ENCODE measurements at regions not wholly inside any gene's neighbourhood (a gene's known extent, or its start where the extent isn't known, plus 50 kb on each side); places are given as distances from the start of the nearest gene placed in this dataset.

- CTCF ChIA-PET: no interaction called here
- Histone ChIP-seq H3K4me3 (ENCODE audit: low read depth, low read length) (no peak overlapping the region), H3K36me3 (ENCODE audit: control insufficient read depth in 2 of 2, insufficient read depth in 1 of 2, low read length in 2 of 2) (no peaks in the 10 kb centered on the region), H3K27ac (ENCODE audit: extremely low read depth, low read depth, low read length) (no peak overlapping the region), H3K9me3 (ENCODE audit: control insufficient read depth, insufficient read depth, low read depth, low read length) (no peaks in the 10 kb centered on the region), H3K4me1 (ENCODE audit: control insufficient read depth, insufficient read depth, low read length) (no peaks in the 10 kb centered on the region)
- TF ChIP-seq ZFP41 (tag by site-specific recombination; IDR thresholded peaks at IDR 0.05; ENCODE audit: borderline replicate concordance) (no peak), ZNF585B (tag by site-specific recombination; IDR thresholded peaks at IDR 0.05) (no peak), ZSCAN18 (tag by site-specific recombination; IDR thresholded peaks at IDR 0.05) (no peak), SETDB1 (IDR thresholded peaks at IDR 0.05; ENCODE audit: insufficient read length, low read length) (no peak), GFI1B (tag by site-specific recombination; IDR thresholded peaks at IDR 0.05) (no peak), ZNF169 (tag by site-specific recombination; IDR thresholded peaks at IDR 0.05) (no peak), ZNF624 (tag by site-specific recombination; IDR thresholded peaks at IDR 0.05) (no peak), ZNF2 (tag by site-specific recombination; IDR thresholded peaks at IDR 0.05) (no peak), ZNF747 (tag by site-specific recombination; IDR thresholded peaks at IDR 0.05) (no peak), ZBTB1 (tag by site-specific recombination; IDR thresholded peaks at IDR 0.05) (no peak), KLF8 (tag by site-specific recombination; IDR thresholded peaks at IDR 0.05) (no peak), SP3 (tag by site-specific recombination; IDR thresholded peaks at IDR 0.05) (no peak), ZNF658 (tag by site-specific recombination; IDR thresholded peaks at IDR 0.05) (no peak), ZNF792 (tag by site-specific recombination; IDR thresholded peaks at IDR 0.05) (no peak), ZNF37A (tag by site-specific recombination; IDR thresholded peaks at IDR 0.05) (no peak), HOXC10 (CRISPR knock-in tag; IDR thresholded peaks at IDR 0.05) (no peak), PRDM4 (tag by site-specific recombination; IDR thresholded peaks at IDR 0.05) (no peak), ZNF555 (tag by site-specific recombination; conservative IDR thresholded peaks at IDR 0.05) (no peak), ZNF398 (tag by site-specific recombination; IDR thresholded peaks at IDR 0.05) (no peak), REPIN1 (tag by site-specific recombination; IDR thresholded peaks at IDR 0.05; ENCODE audit: low read depth) (no peak)
- POLR2A ChIA-PET: no interaction called here
Measured at GRCh38 chr4:187070740-187071139, 347.1 kb upstream of the FAT1 start.

- Histone ChIP-seq H3K4me1 (ENCODE audit: control insufficient read depth, insufficient read depth, low read length) (no peaks in the 10 kb centered on the region), H3K9me3 (ENCODE audit: control insufficient read depth, insufficient read depth, low read depth, low read length) (no peaks in the 10 kb centered on the region), H3K36me3 (ENCODE audit: control insufficient read depth in 2 of 2, insufficient read depth in 1 of 2, low read length in 2 of 2) (no peaks in the 10 kb centered on the region), H3K4me3 (ENCODE audit: low read depth, low read length) (no peak overlapping the region), H3K27ac (ENCODE audit: extremely low read depth, low read depth, low read length) (no peak overlapping the region)
- ChIA-PET CTCF (interaction anchor here (0.6 kb wide), 2 partner anchors 9 to 14 kb away, joined by 3 to 5 read pairs; no protein-coding TSS in a partner anchor), POLR2A (no interaction called here)
- TF ChIP-seq ZNF2 (tag by site-specific recombination; IDR thresholded peaks at IDR 0.05) (no peak), ZNF184 (tag by site-specific recombination; IDR thresholded peaks at IDR 0.05) (no peak), HIC1 (tag by site-specific recombination; IDR thresholded peaks at IDR 0.05) (no peak), ZBTB44 (tag by site-specific recombination; IDR thresholded peaks at IDR 0.05) (no peak), ZNF571 (tag by site-specific recombination; IDR thresholded peaks at IDR 0.05) (no peak), ZNF610 (tag by site-specific recombination; IDR thresholded peaks at IDR 0.05; ENCODE audit: borderline replicate concordance) (no peak)
Measured at GRCh38 chr4:187071946-187072600, 348.4 kb upstream of the FAT1 start.

All from HEK293 (cell line).